Pancreas (tissue), 10 donors: ENCODE measurements at regions not wholly inside any gene's neighbourhood (a gene's known extent, or its start where the extent isn't known, plus 50 kb on each side); places are given as distances from the start of the nearest gene placed in this dataset.

Source experiments
- ATAC-seq, 4 donors: fragments of 200-7000 bp; cut with Tn5 transposase; one replicate each; pipeline versions ENCODE4 v1.8.0 to v1.9.1; 2020; ENCODE audit warnings: mild to moderate bottlenecking in 4 of 4, moderate library complexity in 4 of 4
- DNase-seq, 6 donors: peaks; one replicate each; pipeline ENCODE4 v3.0.0-alpha.2; 2020
- FAIRE-seq: peaks from 2 replicates; lab custom pipeline; 2012; peaks lifted over from hg19 to GRCh38; lab: Jason Lieb, UNC
- H3K27ac ChIP-seq, 4 donors: fragments of 200-600 bp; sonication (generic); 1 replicate in 3 of 4; 2 replicates in 1 of 4; pipeline versions ENCODE4 v1.5.0 to v1.8.0; 2020
- H3K27me3 ChIP-seq, 4 donors: fragments of 200-600 bp; one replicate each; pipeline ENCODE4 v1.8.0; 2021
- H3K36me3 ChIP-seq, 3 donors: fragments of 200-600 bp; sonication (generic) in 1 of 3; one replicate each; pipeline versions ENCODE4 v1.5.0 to v1.8.0; 2020 to 2021
- H3K4me1 ChIP-seq, 3 donors: fragments of 200-600 bp; one replicate each; pipeline ENCODE4 v1.8.0; 2021
- H3K4me3 ChIP-seq, 4 donors: fragments of 200-600 bp; sonication (generic) in 2 of 4; one replicate each; pipeline versions ENCODE4 v1.5.0 to v1.8.0; 2020 to 2021
- H3K9me3 ChIP-seq, 4 donors: fragments of 200-600 bp; one replicate each; pipeline ENCODE4 v1.8.0; 2021
- WGBS, 2 donors: extraction: QIAGEN DNeasy Blood & Tissue Kit; methylation state at CpG; one replicate each; pipeline ENCODE4 v1.1.7; 2013; 5-methylcytosine and 5-hydroxymethylcytosine counted together
- intact Hi-C, 3 donors: fragments of 100-400 bp; cut with DNase I; formaldehyde crosslinking; loops; one replicate each; pipeline versions ENCODE4 v1.11.1 to v1.14.2; 2022
- TF ChIP-seq, protein P1 (sequence below), 4 donors: fragments of 200-600 bp; sonication (generic) in 3 of 4; IDR thresholded peaks; one replicate each; pipeline versions ENCODE4 v1.5.0 to v1.8.0; 2021; ENCODE audit warnings: antibody characterized with exemption in 4 of 4
- donor health status: healthy with polysubstance abuse.
- donor health status: DM: no; HTN: no; CAD: no; lungs with moderate emphysema.
- donor health status: DM: no; HTN: no; CAD: no.
- donor health status: control.
- donor health status: control.
- donor health status: Bipolar disorder and iron deficiency.
- donor health status: DM: yes; HTN: yes; CAD: no.
- donor health status: DM: no; HTN: no; CAD: no.
- donor health status: DM: no; HTN: no; CAD: no.
- donor health status: DM: yes; HTN: yes; CAD: no.

DNA sequence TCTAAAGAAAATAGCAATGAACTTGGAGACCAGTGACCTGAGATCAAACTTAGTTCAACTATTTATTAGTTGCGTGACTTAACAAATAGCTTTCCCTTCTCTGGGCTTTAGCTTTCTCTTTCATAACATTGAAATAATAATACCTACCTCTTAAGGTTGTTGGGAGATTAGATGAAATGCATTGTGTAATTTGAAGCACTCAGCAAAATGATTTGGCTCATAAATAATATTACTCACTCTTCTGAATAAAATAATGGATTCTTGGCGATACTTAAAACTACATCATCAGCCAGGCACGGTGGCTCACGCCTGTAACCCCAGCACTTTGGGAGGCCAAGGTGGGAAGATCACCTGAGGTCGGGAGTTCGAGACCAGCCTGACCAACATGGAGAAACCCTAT is 556.2 kb upstream of the JARID2 start:
- H3K36me3 ChIP-seq, result no peaks in the 10 kb centered on the region
- no peak for DNase-seq

DNA sequence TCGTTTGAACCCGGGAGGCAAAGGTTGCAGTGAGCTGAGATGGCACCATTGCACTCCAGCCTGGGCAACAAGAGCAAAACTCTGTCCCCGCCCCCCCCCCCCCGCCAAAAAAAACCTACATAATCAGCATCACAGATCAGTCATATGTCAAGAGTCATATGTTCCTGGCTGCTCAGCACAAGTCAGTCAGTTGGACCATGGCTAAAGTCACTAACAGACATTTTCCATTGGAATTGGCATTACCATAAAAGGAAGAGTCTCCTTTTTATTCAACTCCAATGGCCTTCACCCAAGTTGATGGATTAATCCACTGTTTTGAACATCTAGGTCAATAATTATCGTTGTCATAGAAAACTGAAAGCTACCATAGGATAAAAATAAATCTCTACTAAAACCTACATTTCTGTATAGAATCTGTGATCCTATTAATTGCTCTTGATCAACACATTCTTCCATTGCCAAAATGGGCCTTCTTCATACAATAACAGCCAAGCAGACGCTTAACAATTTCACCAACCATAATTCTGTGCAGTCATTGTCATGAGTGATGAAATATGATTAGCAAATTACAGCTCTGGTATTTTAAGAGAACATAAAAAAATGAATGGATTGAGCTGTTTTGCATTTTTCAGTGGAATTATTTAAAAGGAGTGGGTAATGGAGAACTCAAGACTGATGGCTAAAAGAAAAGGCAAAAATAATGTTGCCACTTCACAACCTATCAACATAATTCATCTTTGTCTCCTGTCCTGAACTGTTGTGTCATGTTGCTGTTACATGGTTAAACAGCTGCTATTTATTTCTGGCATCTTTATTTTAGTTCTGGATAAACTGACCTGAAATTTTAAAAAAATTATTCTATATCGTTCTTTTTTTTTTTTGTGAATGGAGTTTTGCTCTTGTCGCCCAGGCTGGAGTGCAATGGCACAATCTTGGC is 555.5 kb upstream of the JARID2 start:
- no peak for FAIRE-seq
- no peak for DNase-seq
- 74 to 85% methylated on average over 8 of the region's 8 CpGs for WGBS, 2 donors

More for the DNA sequence above, 556.2 kb upstream of the JARID2 start:
- no peaks in the 10 kb centered on the region for H3K27me3 ChIP-seq
- H3K4me3 ChIP-seq, result no peak overlapping the region
- WGBS, 2 donors, result 84 to 89% methylated on average over 6 of the region's 6 CpGs
- intact Hi-C loops, result no loop called here
- FAIRE-seq (no peak), ATAC-seq (no peak)
- H3K27ac ChIP-seq, result no peak overlapping the region
- H3K9me3 ChIP-seq, result no peaks in the 10 kb centered on the region
- TF ChIP-seq, protein P1, sequence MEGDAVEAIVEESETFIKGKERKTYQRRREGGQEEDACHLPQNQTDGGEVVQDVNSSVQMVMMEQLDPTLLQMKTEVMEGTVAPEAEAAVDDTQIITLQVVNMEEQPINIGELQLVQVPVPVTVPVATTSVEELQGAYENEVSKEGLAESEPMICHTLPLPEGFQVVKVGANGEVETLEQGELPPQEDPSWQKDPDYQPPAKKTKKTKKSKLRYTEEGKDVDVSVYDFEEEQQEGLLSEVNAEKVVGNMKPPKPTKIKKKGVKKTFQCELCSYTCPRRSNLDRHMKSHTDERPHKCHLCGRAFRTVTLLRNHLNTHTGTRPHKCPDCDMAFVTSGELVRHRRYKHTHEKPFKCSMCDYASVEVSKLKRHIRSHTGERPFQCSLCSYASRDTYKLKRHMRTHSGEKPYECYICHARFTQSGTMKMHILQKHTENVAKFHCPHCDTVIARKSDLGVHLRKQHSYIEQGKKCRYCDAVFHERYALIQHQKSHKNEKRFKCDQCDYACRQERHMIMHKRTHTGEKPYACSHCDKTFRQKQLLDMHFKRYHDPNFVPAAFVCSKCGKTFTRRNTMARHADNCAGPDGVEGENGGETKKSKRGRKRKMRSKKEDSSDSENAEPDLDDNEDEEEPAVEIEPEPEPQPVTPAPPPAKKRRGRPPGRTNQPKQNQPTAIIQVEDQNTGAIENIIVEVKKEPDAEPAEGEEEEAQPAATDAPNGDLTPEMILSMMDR (IDR thresholded peaks at IDR 0.05), result no peak
- H3K4me1 ChIP-seq, result no peaks in the 10 kb centered on the region

DNA sequence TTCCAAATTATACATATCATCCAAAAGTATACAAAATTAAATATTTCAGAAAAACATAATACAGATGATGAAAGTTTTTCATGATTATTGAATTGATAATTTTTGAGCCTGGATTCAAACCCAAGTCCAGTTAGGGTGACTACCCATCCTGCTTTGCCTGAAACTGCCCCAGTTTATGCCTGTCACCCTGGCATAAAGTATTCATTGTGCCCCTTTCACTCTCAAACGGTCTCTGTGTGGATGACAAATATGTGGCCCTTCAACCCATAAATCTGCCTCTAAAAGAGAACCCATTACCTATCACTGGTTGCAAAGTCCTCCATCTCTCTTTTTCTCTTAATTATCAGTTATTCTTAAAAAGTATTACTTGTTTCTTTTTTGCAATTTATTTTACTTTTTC is 553.7 kb upstream of the JARID2 start:
- no peaks in the 10 kb centered on the region for H3K27me3 ChIP-seq
- no peaks in the 10 kb centered on the region for H3K4me1 ChIP-seq
- ATAC-seq (no peak), DNase-seq (no peak), FAIRE-seq (no peak)
- H3K9me3 ChIP-seq, result no peaks in the 10 kb centered on the region
- H3K4me3 ChIP-seq, result no peak overlapping the region
- WGBS, 2 donors, result 37 to 47% methylated on average over 1 of the region's 1 CpG
- TF ChIP-seq, protein P1 (IDR thresholded peaks at IDR 0.05), result no peak
- H3K27ac ChIP-seq, result no peak overlapping the region
- no peaks in the 10 kb centered on the region for H3K36me3 ChIP-seq
- intact Hi-C loops, result no loop called here

More for the DNA sequence above, 555.5 kb upstream of the JARID2 start:
- no peak overlapping the region for H3K27ac ChIP-seq
- ATAC-seq, result no peak
- H3K27me3 ChIP-seq, result no peaks in the 10 kb centered on the region
- TF ChIP-seq, protein P1 (IDR thresholded peaks at IDR 0.05), result no peak
- no peaks in the 10 kb centered on the region for H3K9me3 ChIP-seq
- intact Hi-C loops, result no loop called here
- H3K4me1 ChIP-seq, result no peaks in the 10 kb centered on the region
- no peaks in the 10 kb centered on the region for H3K36me3 ChIP-seq
- no peak overlapping the region for H3K4me3 ChIP-seq

DNA sequence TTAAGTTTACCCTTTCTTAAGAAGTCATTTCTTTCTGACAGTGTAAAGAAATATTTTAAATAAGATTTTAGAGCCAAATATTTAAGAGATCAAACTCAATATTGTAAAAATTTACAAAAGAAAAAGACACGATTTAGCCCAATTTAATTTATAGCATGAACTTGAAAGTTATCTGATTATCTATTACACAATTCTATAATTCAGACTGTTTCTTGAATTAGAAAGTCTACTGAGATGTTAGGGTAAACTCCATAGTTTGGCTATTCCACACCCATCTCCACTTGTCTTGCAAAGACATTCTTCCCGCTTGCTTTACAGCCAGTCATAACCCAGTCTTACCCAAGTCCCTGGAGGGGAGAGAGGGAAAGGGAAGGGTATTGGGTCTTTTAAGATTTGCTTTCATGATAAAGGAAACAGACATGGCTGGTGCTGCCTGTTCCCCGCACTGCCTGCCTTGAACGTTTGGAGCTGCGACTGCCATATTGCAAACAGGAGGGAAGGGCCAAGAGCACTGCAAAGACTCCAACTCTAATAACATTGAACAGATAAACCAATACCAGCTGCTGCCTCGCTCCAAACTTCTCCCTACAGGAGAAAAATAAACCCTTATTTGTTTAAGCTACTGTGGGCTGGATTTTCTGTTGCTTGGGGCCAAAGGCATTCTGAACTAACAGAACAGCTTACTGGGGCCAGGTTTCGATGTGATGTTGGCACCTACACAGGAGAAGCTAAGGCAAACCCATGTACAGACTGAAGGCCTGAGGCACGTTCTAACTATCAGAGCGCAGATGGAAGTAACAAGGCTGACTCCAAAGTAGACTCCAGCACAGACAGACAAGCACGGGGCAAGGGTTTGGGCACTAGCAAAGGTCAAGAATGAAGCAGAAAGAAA is 552.3 kb upstream of the JARID2 start:
- intact Hi-C loops, result no loop called here
- WGBS, 2 donors, result 77 to 83% methylated on average over 10 of the region's 10 CpGs
- TF ChIP-seq, protein P1 (IDR thresholded peaks at IDR 0.05), result no peak
- Histone ChIP-seq H3K36me3 (no peaks in the 10 kb centered on the region), H3K9me3 (no peaks in the 10 kb centered on the region), H3K27me3 (no peaks in the 10 kb centered on the region), H3K27ac (no peak overlapping the region), H3K4me1 (no peaks in the 10 kb centered on the region), H3K4me3 (no peak overlapping the region)
- FAIRE-seq, result no peak
- no peak for DNase-seq
- no peak for ATAC-seq
